Transverse colon (tissue), 4 donors: ENCODE measurements at regions not wholly inside any gene's neighbourhood (a gene's known extent, or its start where the extent isn't known, plus 50 kb on each side); places are given as distances from the start of the nearest gene placed in this dataset.

ENCODE experiments used
- CTCF ChIP-seq, 5 experiments: fragments of 200-600 bp in 3 of 5; fragments of 450-650 bp in 2 of 5; sonication (generic) in 3 of 5; IDR thresholded peaks; 1 replicate in 2 of 5; 2 replicates in 3 of 5; pipeline ENCODE4 v1.5.1; 2016 to 2017; ENCODE audit warnings: antibody characterized with exemption in 5 of 5, inconsistent platforms in 3 of 5, mild to moderate bottlenecking in 2 of 5, moderate library complexity in 1 of 5
- EP300 ChIP-seq: sonication (generic); formaldehyde crosslinking; IDR thresholded peaks from one replicate; pipeline ENCODE4 v1.6.1; 2017; ENCODE audit warnings: antibody characterized with exemption, low read depth
- POLR2A ChIP-seq: fragments of 450-650 bp; IDR thresholded peaks from one replicate; pipeline ENCODE4 v1.6.1; 2016; ENCODE audit warnings: antibody characterized with exemption, mild to moderate bottlenecking, moderate library complexity
- POLR2AphosphoS5 ChIP-seq, 3 donors: sonication (generic); formaldehyde crosslinking; IDR thresholded peaks; one replicate each; pipeline ENCODE4 v1.6.1; 2016; ENCODE audit warnings: antibody characterized with exemption in 3 of 3

DNA sequence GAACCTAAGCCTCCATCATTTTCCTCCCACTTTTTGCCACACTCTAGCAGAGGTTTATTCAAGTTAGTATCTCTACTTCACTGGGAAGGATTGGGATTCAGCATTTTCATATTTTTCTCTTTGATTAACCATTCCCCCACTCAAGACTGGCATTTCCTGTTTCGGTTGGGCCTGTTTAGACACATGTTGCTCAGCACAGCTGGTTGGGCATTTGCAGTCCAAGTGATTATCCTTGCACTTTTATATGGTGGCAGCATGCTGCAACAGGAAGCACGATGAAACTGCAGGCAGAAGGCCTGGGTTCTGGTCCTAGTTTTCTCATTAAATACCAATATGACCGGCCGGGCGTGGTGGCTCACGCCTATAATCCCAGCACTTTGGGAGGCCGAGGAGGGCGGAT is 182.9 kb upstream of the GRIN2B start:
- TF ChIP-seq CTCF (IDR thresholded peaks at IDR 0.05) (no peak), POLR2A (no peak), EP300 (no peak), POLR2AphosphoS5 (IDR thresholded peaks at IDR 0.05) (no peak)
